GM10266 (cell line): ENCODE measurements at regions not wholly inside any gene's neighbourhood (a gene's known extent, or its start where the extent isn't known, plus 50 kb on each side); places are given as distances from the start of the nearest gene placed in this dataset.

Experiments used
- DNase-seq: peaks from one replicate; pipeline ENCODE4 v3.0.0; 2012; ENCODE audit errors: extremely low spot score
- TF ChIP-seq, protein P1 (sequence below): IDR thresholded peaks from 2 replicates; pipeline ENCODE4 v1.5.1; 2012; ENCODE audit warnings: mild to moderate bottlenecking, low read depth; ENCODE audit not compliant: control insufficient read depth, insufficient read depth; ENCODE audit errors: missing control alignments

GRCh38 chr2:173589604-173590275 is 235.1 kb downstream of the CDCA7 start:
- TF ChIP-seq, protein P1, sequence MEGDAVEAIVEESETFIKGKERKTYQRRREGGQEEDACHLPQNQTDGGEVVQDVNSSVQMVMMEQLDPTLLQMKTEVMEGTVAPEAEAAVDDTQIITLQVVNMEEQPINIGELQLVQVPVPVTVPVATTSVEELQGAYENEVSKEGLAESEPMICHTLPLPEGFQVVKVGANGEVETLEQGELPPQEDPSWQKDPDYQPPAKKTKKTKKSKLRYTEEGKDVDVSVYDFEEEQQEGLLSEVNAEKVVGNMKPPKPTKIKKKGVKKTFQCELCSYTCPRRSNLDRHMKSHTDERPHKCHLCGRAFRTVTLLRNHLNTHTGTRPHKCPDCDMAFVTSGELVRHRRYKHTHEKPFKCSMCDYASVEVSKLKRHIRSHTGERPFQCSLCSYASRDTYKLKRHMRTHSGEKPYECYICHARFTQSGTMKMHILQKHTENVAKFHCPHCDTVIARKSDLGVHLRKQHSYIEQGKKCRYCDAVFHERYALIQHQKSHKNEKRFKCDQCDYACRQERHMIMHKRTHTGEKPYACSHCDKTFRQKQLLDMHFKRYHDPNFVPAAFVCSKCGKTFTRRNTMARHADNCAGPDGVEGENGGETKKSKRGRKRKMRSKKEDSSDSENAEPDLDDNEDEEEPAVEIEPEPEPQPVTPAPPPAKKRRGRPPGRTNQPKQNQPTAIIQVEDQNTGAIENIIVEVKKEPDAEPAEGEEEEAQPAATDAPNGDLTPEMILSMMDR = no peak
- DNase-seq = no peak

DNA sequence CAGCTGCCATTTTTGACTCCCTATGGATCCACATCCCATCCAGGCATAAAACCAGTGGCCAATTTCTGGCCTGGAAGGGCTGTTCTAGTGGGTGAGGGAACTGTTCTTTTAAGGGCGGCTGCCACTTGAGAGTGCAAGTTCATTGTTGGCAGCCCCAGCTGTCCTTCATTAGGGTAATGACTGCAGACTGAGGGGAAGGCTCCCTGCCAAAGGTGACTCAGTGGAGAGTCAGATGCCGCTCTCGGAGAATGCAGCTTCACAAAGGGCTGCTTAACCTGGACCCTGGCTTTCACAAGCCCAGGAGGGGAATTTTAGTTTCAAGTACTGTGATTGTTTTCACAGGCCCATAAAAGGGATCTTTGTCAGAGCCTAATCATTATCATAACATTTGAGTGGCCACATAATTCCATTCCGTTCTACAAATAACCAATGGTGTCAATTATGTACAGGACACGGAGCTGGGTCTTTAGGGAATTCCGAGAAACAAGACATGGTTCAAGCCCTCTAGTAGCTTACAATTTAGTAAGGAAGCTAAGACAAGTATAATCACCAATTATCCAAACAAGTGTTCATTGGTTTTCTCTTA is 235.7 kb downstream of the CDCA7 start:
- TF ChIP-seq, protein P1 = no peak
- no peak for DNase-seq

GRCh38 chr2:173593109-173593508 is 238.4 kb downstream of the CDCA7 start:
- DNase-seq = no peak
- TF ChIP-seq, protein P1 = no peak

DNA sequence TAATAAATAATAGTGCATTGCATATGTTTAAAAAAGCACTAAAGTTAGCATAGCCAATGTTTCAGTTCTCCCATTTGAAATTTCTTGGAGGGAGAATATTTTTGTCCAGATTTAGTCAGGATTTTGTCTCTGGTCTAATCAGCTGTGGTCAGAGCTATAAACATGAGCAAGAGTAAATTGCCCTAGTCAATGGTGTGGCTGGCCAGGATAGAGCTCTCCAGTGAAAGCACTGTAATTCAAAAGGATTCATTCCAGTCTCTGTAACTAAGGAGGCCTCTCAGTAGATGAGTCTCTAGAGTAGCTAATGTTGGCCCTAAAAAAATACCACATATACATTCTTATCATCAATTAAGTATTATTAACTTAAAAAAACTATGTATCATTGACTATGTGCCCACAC is 241.6 kb downstream of the CDCA7 start:
- DNase-seq = no peak
- TF ChIP-seq, protein P1 = no peak

DNA sequence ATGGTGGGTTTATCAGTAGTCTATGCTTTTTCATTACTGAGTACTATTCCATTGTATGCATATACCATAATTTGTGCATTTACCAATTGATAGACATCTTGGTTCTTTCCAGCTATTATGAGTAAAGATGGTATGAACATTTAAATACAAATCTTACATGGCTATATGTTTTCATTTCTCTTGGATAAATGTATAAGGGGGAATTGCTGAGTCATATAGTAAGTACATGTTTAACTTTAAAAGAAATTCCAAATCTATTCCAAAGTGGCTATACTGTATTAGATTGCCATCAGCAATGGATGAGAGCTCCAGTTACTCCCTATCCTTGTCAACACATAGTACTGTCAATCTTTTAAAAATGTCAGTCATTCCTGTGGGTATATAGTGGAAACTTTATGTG is 243.9 kb downstream of the CDCA7 start:
- no peak for DNase-seq
- TF ChIP-seq, protein P1 = no peak

- no peak for DNase-seq
- TF ChIP-seq, protein P1 = no peak
These were observed 245.2 kb downstream of the CDCA7 start for GRCh38 chr2:173599821-173600359.

- DNase-seq = no peak
- TF ChIP-seq, protein P1 = no peak
These were observed 247.6 kb downstream of the CDCA7 start for GRCh38 chr2:173602153-173602795.
